H9 (cell line): ENCODE measurements at regions not wholly inside any gene's neighbourhood (a gene's known extent, or its start where the extent isn't known, plus 50 kb on each side); places are given as distances from the start of the nearest gene placed in this dataset.

Experiments used
- DNase-seq: peaks from one replicate; pipeline ENCODE4 v3.0.0-alpha.2; 2017
- H2AFZ ChIP-seq: one replicate; pipeline ENCODE4 v1.6.1; 2013; ENCODE audit warnings: mild to moderate bottlenecking, low read length, control low read depth, moderate library complexity
- H2AK5ac ChIP-seq: 2 replicates; pipeline ENCODE4 v1.6.1; 2013; ENCODE audit warnings: low read length, control low read depth, mixed read lengths; ENCODE audit not compliant: insufficient read length
- H2BK120ac ChIP-seq: one replicate; pipeline ENCODE4 v1.6.1; 2013; ENCODE audit warnings: low read depth, mild to moderate bottlenecking, low read length, control low read depth, inconsistent platforms; ENCODE audit not compliant: poor library complexity, severe bottlenecking
- H2BK12ac ChIP-seq: 2 replicates; pipeline ENCODE4 v1.6.1; 2013; ENCODE audit warnings: low read length, control low read depth, mixed read lengths, low read depth; ENCODE audit not compliant: insufficient read length
- H2BK15ac ChIP-seq: 2 replicates; pipeline ENCODE4 v1.6.1; 2013; ENCODE audit warnings: low read depth, low read length, control low read depth
- H2BK20ac ChIP-seq: one replicate; pipeline ENCODE4 v1.6.1; 2013; ENCODE audit warnings: low read depth, mild to moderate bottlenecking, low read length, control low read depth, inconsistent platforms; ENCODE audit not compliant: poor library complexity, severe bottlenecking
- H2BK5ac ChIP-seq: 2 replicates; pipeline ENCODE4 v1.6.1; 2013; ENCODE audit warnings: low read length, control low read depth, mixed read lengths; ENCODE audit not compliant: insufficient read length
- H3K14ac ChIP-seq: 2 replicates; pipeline ENCODE4 v1.6.1; 2013; ENCODE audit warnings: low read length, control low read depth; ENCODE audit not compliant: insufficient read depth
- H3K18ac ChIP-seq: 2 replicates; pipeline ENCODE4 v1.6.1; 2013; ENCODE audit warnings: low read depth, mild to moderate bottlenecking, mixed read lengths, low read length, control low read depth; ENCODE audit not compliant: insufficient read length
- H3K23ac ChIP-seq: 2 replicates; pipeline ENCODE4 v1.6.1; 2013; ENCODE audit warnings: low read length, control low read depth, mixed read lengths, low read depth; ENCODE audit not compliant: insufficient read length
- H3K23me2 ChIP-seq: 2 replicates; pipeline ENCODE4 v1.6.1; 2013; ENCODE audit warnings: low read depth, mild to moderate bottlenecking, mixed read lengths, low read length, control low read depth; ENCODE audit not compliant: insufficient read length, poor library complexity, severe bottlenecking
- H3K27ac ChIP-seq: 2 replicates; pipeline ENCODE4 v1.5.1; 2013; ENCODE audit warnings: low read length, control low read depth, mixed read lengths, low read depth; ENCODE audit not compliant: insufficient read length
- H3K27me3 ChIP-seq: 2 replicates; pipeline ENCODE4 v1.6.1; 2013; ENCODE audit warnings: low read length, control low read depth, inconsistent platforms; ENCODE audit not compliant: insufficient read depth
- H3K4ac ChIP-seq: 2 replicates; pipeline ENCODE4 v1.6.1; 2013; ENCODE audit warnings: low read depth, mild to moderate bottlenecking, control low read depth, inconsistent platforms, low read length, moderate library complexity
- H3K4me1 ChIP-seq: 2 replicates; pipeline ENCODE4 v1.6.1; 2013; ENCODE audit warnings: low read length, control low read depth, inconsistent platforms; ENCODE audit not compliant: insufficient read depth
- H3K4me2 ChIP-seq: 2 replicates; pipeline ENCODE4 v1.6.1; 2013; ENCODE audit warnings: low read length, control low read depth, mixed read lengths; ENCODE audit not compliant: insufficient read length, insufficient read depth
- H3K56ac ChIP-seq: 2 replicates; pipeline ENCODE4 v1.6.1; 2013; ENCODE audit warnings: low read depth, mild to moderate bottlenecking, mixed read lengths, low read length, control low read depth; ENCODE audit not compliant: insufficient read length
- H3K79me1 ChIP-seq: 2 replicates; pipeline ENCODE4 v1.6.1; 2013; ENCODE audit warnings: low read depth, mild to moderate bottlenecking, moderate library complexity, low read length, control low read depth, inconsistent platforms; ENCODE audit not compliant: insufficient read depth, poor library complexity, severe bottlenecking
- H3K79me2 ChIP-seq: 2 replicates; pipeline ENCODE4 v1.6.1; 2013; ENCODE audit warnings: low read length, control low read depth, inconsistent platforms; ENCODE audit not compliant: insufficient read depth
- H3K9ac ChIP-seq: 2 replicates; pipeline ENCODE4 v1.6.1; 2013; ENCODE audit warnings: low read length, control low read depth, mixed read lengths; ENCODE audit not compliant: insufficient read length; ENCODE audit errors: extremely low read depth
- H3K9me3 ChIP-seq: one replicate; pipeline ENCODE4 v1.6.1; 2013; ENCODE audit warnings: low read depth, low read length, inconsistent platforms; ENCODE audit not compliant: control insufficient read depth
- H3T11ph ChIP-seq: one replicate; pipeline ENCODE4 v1.6.1; 2013; ENCODE audit warnings: mild to moderate bottlenecking, low read length, control low read depth, inconsistent platforms
- H4K20me1 ChIP-seq: one replicate; pipeline ENCODE4 v1.6.1; 2013; ENCODE audit not compliant: control insufficient read depth, insufficient read length, insufficient read depth
- H4K5ac ChIP-seq: 2 replicates; pipeline ENCODE4 v1.6.1; 2013; ENCODE audit warnings: low read depth, mild to moderate bottlenecking, mixed read lengths, low read length, control low read depth; ENCODE audit not compliant: insufficient read length
- H4K8ac ChIP-seq: replicated peaks from 2 replicates; pipeline ENCODE4 v1.6.1; 2013; ENCODE audit warnings: low read length, control low read depth, mixed read lengths, low read depth; ENCODE audit not compliant: insufficient read length
- H4K91ac ChIP-seq: 2 replicates; pipeline ENCODE4 v1.6.1; 2013; ENCODE audit warnings: low read depth, mild to moderate bottlenecking, moderate library complexity, mixed read lengths, low read length, control low read depth; ENCODE audit not compliant: insufficient read length
- H3K27ac Mint-ChIP-seq, 3 experiments: 2 replicates in 2 of 3; 3 replicates in 1 of 3; pipeline ENCODE4 v1.8.0; 2020 to 2021; ENCODE audit warnings: mixed read lengths in 3 of 3, mild to moderate bottlenecking in 1 of 3, moderate library complexity in 1 of 3
- H3K27me3 Mint-ChIP-seq: 2 replicates; pipeline ENCODE4 v1.8.0; 2021; ENCODE audit warnings: low read depth, mild to moderate bottlenecking, moderate library complexity, mixed read lengths
- H3K36me3 Mint-ChIP-seq, 3 experiments: 2 replicates in 2 of 3; 3 replicates in 1 of 3; pipeline ENCODE4 v1.8.0; 2020 to 2021; ENCODE audit warnings: low read depth in 3 of 3, mixed read lengths in 3 of 3; ENCODE audit not compliant: insufficient read depth in 1 of 3
- H3K4me1 Mint-ChIP-seq, 2 experiments: 2 replicates each; pipeline ENCODE4 v1.8.0; 2020; ENCODE audit warnings: mixed read lengths in 2 of 2
- H3K4me3 Mint-ChIP-seq, 2 experiments: 2 replicates in 1 of 2; 3 replicates in 1 of 2; pipeline ENCODE4 v1.8.0; 2020 to 2021; ENCODE audit warnings: mild to moderate bottlenecking in 2 of 2, mixed read lengths in 2 of 2, moderate library complexity in 1 of 2
- H3K9me3 Mint-ChIP-seq, 2 experiments: 2 replicates in 1 of 2; 3 replicates in 1 of 2; pipeline ENCODE4 v1.8.0; 2020; ENCODE audit warnings: mild to moderate bottlenecking in 2 of 2, mixed read lengths in 2 of 2, moderate library complexity in 1 of 2
- CTCF ChIP-seq: fragments of 200-600 bp; sonication (generic); conservative IDR thresholded peaks from 3 replicates; pipeline ENCODE4 v1.8.0; 2021; ENCODE audit warnings: antibody characterized with exemption, mild to moderate bottlenecking
- WGBS: extraction: QIAGEN DNeasy Blood & Tissue Kit; methylation state at CpG from one replicate; pipeline ENCODE4 v1.1.7; 2013; ENCODE audit warnings: missing lambda C conversion rate, low lambda C conversion rate, mixed read lengths; ENCODE audit not compliant: insufficient read length; ENCODE audit errors: extremely low coverage; 5-methylcytosine and 5-hydroxymethylcytosine counted together

- Histone ChIP-seq H3K79me2 (no peaks in the 10 kb centered on the region), H4K8ac (no peak overlapping the region), H3K27me3 (no peaks in the 10 kb centered on the region), H2AK5ac (no peak overlapping the region), H3K4me1 (no peaks in the 10 kb centered on the region), H3K14ac (no peak overlapping the region), H4K20me1 (no peaks in the 10 kb centered on the region), H2BK15ac (no peak overlapping the region), H3K23ac (no peak overlapping the region), H4K91ac (no peak overlapping the region), H2BK20ac (no peak overlapping the region), H3K27ac (no peak overlapping the region), H3K4ac (no peak overlapping the region), H3K9me3 (no peaks in the 10 kb centered on the region), H3K23me2 (no peaks in the 10 kb centered on the region), H2BK5ac (no peak overlapping the region), H4K5ac (no peak overlapping the region), H2BK120ac (no peak overlapping the region), H2AFZ (no peak overlapping the region), H3K56ac (no peak overlapping the region), H2BK12ac (no peak overlapping the region), H3K18ac (no peak overlapping the region), H3T11ph (no peak overlapping the region), H3K79me1 (no peaks in the 10 kb centered on the region), H3K9ac (no peak overlapping the region), H3K4me2 (no peak overlapping the region)
- Mint-ChIP-seq H3K4me1 (peaks cover 6 to 11% of the 10 kb centered on the region in 2 experiments), H3K4me3 (no peak overlapping the region), H3K27ac (no peak overlapping the region), H3K9me3 (no peaks in the 10 kb centered on the region), H3K36me3 (peaks cover 0 to 4% (median 1%) of the 10 kb centered on the region in 3 experiments; a peak in 4 of 7 replicates), H3K27me3 (no peaks in the 10 kb centered on the region)
- TF ChIP-seq CTCF = no peak
- no peak for DNase-seq
- WGBS = no CpG with 5 or more reads among the region's 5 CpGs
Measured at GRCh38 chr3:57001356-57001755, 59.1 kb upstream of the SPATA12 start.
